GM18511 (cell line): ENCODE measurements at regions not wholly inside any gene's neighbourhood (a gene's known extent, or its start where the extent isn't known, plus 50 kb on each side); places are given as distances from the start of the nearest gene placed in this dataset.
A peak's percentile ranks its signal among the peaks of the same experiment; 100 is the strongest.

Experiments
- ATAC-seq: cut with Tn5 transposase; IDR thresholded peaks from one replicate; pipeline ENCODE4 v1.9.1; 2021; ENCODE audit warnings: mild to moderate bottlenecking, moderate library complexity; ENCODE audit not compliant: unreplicated experiment

GRCh38 chr2:133809485-133809884 is 241.2 kb upstream of the NCKAP5 start:
- no peak for ATAC-seq

- ATAC-seq = no peak
These were observed 242.3 kb upstream of the NCKAP5 start for GRCh38 chr2:133810559-133810958.

- no peak for ATAC-seq
These were observed 243.3 kb upstream of the NCKAP5 start for GRCh38 chr2:133811409-133812125.

- ATAC-seq = no peak
These were observed 244.8 kb upstream of the NCKAP5 start for GRCh38 chr2:133812826-133813617.

GRCh38 chr2:133814890-133815289 is 246.6 kb upstream of the NCKAP5 start:
- no peak for ATAC-seq

GRCh38 chr2:133816037-133816436 is 247.8 kb upstream of the NCKAP5 start:
- no peak for ATAC-seq

GRCh38 chr2:133817680-133818566 is 249.7 kb upstream of the NCKAP5 start:
- ATAC-seq = no peak

GRCh38 chr2:133818661-133819060 is 250.4 kb upstream of the NCKAP5 start:
- ATAC-seq = no peak

GRCh38 chr2:133819906-133820305 is 251.6 kb upstream of the NCKAP5 start:
- ATAC-seq = no peak

- no peak for ATAC-seq
These were observed 253.0 kb upstream of the NCKAP5 start for GRCh38 chr2:133821107-133821760.

GRCh38 chr2:133822517-133823225 is 254.4 kb upstream of the NCKAP5 start:
- ATAC-seq = no peak

- ATAC-seq = no peak
These were observed 254.9 kb upstream of the NCKAP5 start for GRCh38 chr2:133823226-133823550.

GRCh38 chr2:133824869-133825268 is 256.6 kb upstream of the NCKAP5 start:
- ATAC-seq = no peak

- no peak for ATAC-seq
These were observed 257.5 kb upstream of the NCKAP5 start for GRCh38 chr2:133825778-133826177.

- ATAC-seq = no peak
These were observed 260.6 kb upstream of the NCKAP5 start for GRCh38 chr2:133828913-133829312.

GRCh38 chr2:133829450-133830020 is 261.3 kb upstream of the NCKAP5 start:
- no peak for ATAC-seq

- ATAC-seq = no peak
These were observed 265.5 kb upstream of the NCKAP5 start for GRCh38 chr2:133833746-133834145.

GRCh38 chr2:133835821-133836619 is 267.8 kb upstream of the NCKAP5 start:
- ATAC-seq = peak; percentile 86

- no peak for ATAC-seq
These were observed 268.6 kb upstream of the NCKAP5 start for GRCh38 chr2:133836691-133837345.
